ENCODE measurements at regions not wholly inside any gene's neighbourhood (a gene's known extent, or its start where the extent isn't known, plus 50 kb on each side); places are given as distances from the start of the nearest gene placed in this dataset.
"Not testable (repeated sequence)": the region's sequence is repeated elsewhere in the genome, so short reads cannot be mapped to it uniquely, and the experiment has no call there.

DNA sequence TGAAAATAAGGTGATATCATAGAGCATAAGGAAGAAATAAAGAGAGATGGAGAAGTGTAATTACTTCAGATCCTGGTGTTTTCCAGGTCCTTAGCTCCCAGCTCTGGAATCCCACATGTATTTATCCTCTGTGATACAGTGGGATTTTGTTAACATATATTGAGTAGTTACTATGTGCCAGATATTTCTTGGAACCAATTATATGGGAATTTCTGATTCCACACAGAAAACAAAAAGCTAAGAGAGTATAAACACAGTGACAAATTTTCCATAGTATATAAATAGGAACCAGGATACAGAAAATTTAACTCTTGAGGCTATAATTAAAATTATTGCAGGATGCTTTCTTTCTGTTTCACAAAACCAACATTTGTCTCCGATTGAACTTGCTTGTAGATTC lies 1067.5 kb downstream of the PCDH7 start:
- Mint-ChIP-seq H3K36me3 (ENCODE audit: low read depth) (no peaks in the 10 kb centered on the region), H3K27ac (no peak overlapping the region), H3K27me3 (ENCODE audit: low read depth) (no peaks in the 10 kb centered on the region), H3K9me3 (no peaks in the 10 kb centered on the region), H3K4me1 (no peaks in the 10 kb centered on the region), H3K4me3 (no peak overlapping the region)
- TF ChIP-seq, protein P1, sequence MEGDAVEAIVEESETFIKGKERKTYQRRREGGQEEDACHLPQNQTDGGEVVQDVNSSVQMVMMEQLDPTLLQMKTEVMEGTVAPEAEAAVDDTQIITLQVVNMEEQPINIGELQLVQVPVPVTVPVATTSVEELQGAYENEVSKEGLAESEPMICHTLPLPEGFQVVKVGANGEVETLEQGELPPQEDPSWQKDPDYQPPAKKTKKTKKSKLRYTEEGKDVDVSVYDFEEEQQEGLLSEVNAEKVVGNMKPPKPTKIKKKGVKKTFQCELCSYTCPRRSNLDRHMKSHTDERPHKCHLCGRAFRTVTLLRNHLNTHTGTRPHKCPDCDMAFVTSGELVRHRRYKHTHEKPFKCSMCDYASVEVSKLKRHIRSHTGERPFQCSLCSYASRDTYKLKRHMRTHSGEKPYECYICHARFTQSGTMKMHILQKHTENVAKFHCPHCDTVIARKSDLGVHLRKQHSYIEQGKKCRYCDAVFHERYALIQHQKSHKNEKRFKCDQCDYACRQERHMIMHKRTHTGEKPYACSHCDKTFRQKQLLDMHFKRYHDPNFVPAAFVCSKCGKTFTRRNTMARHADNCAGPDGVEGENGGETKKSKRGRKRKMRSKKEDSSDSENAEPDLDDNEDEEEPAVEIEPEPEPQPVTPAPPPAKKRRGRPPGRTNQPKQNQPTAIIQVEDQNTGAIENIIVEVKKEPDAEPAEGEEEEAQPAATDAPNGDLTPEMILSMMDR (IDR thresholded peaks at IDR 0.05; ENCODE audit: unreplicated experiment in 3 of 3), result no peak

DNA sequence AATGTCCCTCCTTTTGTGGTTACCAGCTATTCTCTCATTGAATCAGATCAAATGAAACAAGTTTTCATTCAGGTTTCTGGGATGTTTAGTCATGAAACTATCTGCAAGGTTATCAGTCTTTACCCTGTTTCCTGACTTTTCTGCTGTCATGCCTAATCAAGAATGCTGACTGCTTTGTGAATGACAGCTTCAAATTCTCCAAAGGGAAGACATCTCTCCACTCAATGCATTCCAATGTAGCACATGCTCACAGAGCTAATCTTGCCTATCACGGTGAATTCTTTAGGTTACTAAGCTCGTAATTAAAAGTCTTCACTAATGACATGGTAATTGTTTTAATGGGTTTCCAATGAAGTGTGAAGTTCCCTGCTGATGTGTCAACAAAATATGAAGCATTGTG lies 1068.5 kb downstream of the PCDH7 start:
- Mint-ChIP-seq H3K4me1 (no peaks in the 10 kb centered on the region), H3K4me3 (no peak overlapping the region), H3K27me3 (ENCODE audit: low read depth) (no peaks in the 10 kb centered on the region), H3K9me3 (no peaks in the 10 kb centered on the region), H3K27ac (no peak overlapping the region), H3K36me3 (ENCODE audit: low read depth) (no peaks in the 10 kb centered on the region)
- TF ChIP-seq, protein P1 (IDR thresholded peaks at IDR 0.05; ENCODE audit: unreplicated experiment in 3 of 3), result no peak

DNA sequence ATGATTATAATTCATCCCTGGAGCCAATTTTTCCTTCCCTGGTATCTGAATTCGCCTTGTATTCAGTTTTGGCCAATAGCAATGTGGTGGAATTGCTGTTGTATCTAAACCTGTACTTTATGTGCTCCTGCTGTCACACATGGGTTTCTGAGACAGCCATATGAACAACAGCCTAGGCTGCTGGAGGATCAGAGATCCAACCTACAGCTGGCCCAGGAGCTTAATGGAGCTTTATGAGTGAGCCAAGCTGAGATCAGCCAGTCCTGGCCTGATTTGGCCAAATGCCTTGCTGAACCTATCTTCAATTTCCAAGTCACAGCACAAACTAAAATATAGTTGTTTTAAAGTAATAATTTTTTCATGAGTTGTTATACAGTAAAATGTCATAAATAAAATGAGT lies 1071.5 kb downstream of the PCDH7 start:
- Mint-ChIP-seq H3K9me3 (peaks cover 4% of the 10 kb centered on the region), H3K27ac (no peak overlapping the region), H3K4me1 (no peaks in the 10 kb centered on the region), H3K36me3 (ENCODE audit: low read depth) (no peaks in the 10 kb centered on the region), H3K27me3 (ENCODE audit: low read depth) (no peaks in the 10 kb centered on the region), H3K4me3 (no peak overlapping the region)
- TF ChIP-seq, protein P1 (IDR thresholded peaks at IDR 0.05; ENCODE audit: unreplicated experiment in 3 of 3), result no peak

DNA sequence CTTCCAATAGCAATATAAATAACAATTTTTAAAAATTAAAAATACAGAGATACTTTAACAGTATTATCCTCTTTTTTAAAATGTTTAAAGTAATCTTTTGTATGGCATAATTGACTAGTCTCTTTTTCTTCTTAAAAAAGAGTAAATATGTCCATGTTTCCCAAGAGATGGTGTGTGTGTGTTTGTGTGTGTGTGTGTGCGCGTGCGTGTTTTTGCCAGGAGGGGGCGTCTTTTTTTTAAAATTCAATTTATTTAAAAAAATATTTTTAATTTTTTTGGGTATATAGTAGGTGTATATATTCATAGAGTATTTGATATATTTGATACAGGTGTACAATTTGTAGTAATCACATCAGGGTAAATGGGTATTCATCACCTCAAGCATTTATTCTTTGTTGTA lies 1073.7 kb downstream of the PCDH7 start:
- H3K27ac Mint-ChIP-seq, result no peak overlapping the region
- peaks cover 4% of the 10 kb centered on the region for H3K9me3 Mint-ChIP-seq
- H3K27me3 Mint-ChIP-seq (ENCODE audit: low read depth), result no peaks in the 10 kb centered on the region

DNA sequence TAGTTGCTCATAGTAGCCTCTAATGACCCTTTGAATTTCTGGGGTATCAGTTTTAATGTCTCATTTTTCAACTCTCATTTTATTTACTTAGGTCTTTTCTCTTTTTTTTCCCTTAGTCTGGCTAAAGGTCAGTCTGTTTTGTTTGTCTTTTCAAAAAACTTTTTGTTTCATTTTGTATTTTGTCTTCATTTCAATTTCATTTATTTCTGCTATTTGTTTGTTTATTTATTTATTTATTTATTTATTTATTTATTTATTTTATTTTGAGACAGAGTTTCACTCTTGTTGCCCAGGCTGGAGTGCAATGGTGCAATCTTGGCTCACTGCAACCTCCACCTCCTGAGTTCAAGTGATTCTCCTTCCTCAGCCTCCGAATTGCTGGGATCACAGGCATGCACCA lies 1076.9 kb downstream of the PCDH7 start:
- H3K27me3 Mint-ChIP-seq (ENCODE audit: low read depth); H3K4me3 Mint-ChIP-seq; H3K27ac Mint-ChIP-seq; H3K4me1 Mint-ChIP-seq; H3K36me3 Mint-ChIP-seq (ENCODE audit: low read depth): not testable (repeated sequence)
- H3K9me3 Mint-ChIP-seq, result peaks cover 25% of the 10 kb centered on the region

More for the DNA sequence above, 1073.7 kb downstream of the PCDH7 start:
- no peak overlapping the region for H3K4me3 Mint-ChIP-seq
- no peaks in the 10 kb centered on the region for H3K36me3 Mint-ChIP-seq (ENCODE audit: low read depth)
- H3K4me1 Mint-ChIP-seq, result no peaks in the 10 kb centered on the region
- TF ChIP-seq, protein P1 (IDR thresholded peaks at IDR 0.05; ENCODE audit: unreplicated experiment in 3 of 3), result peak in 1 of 3 experiments; percentile 32

DNA sequence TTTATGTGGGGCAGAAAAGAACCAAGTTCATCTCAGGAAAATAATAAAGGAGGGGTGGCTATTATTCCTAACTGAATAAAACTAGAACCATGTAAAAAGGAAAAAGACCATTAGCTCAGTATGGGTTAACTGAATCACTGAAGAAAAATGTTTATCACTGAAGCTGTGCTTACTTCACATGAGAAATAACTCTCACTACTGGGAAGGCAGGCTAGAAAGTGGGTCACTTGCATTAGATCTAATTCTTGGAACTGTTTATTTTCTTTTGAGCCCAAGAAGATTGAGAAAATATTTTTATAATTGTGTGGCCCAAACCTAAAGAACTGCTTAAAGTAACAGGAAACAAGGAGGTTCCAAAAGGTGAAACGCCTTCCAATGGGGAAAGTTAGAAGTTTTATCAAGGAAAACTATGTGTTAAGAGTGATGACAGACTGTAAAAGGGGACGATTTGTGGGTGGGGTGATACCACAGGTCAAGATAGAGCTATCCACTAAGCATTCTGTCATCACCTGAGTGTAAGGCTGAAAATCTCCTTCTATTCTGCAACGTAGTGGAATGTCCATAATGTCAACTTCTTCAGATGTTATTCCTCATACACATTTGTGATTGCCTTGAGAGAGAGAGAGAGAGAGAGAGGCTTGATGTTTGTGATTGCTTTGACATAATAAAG lies 1083.5 kb downstream of the PCDH7 start:
- Mint-ChIP-seq H3K36me3 (ENCODE audit: low read depth) (no peaks in the 10 kb centered on the region), H3K4me1 (no peaks in the 10 kb centered on the region), H3K27me3 (ENCODE audit: low read depth) (no peaks in the 10 kb centered on the region), H3K4me3 (no peak overlapping the region), H3K27ac (no peak overlapping the region), H3K9me3 (peaks cover 23% of the 10 kb centered on the region)
- TF ChIP-seq, protein P1 (IDR thresholded peaks at IDR 0.05; ENCODE audit: unreplicated experiment in 3 of 3), result no peak

All from nephron (organoid).